GM12878 (cell line): ENCODE measurements at regions not wholly inside any gene's neighbourhood (a gene's known extent, or its start where the extent isn't known, plus 50 kb on each side); places are given as distances from the start of the nearest gene placed in this dataset.

ENCODE experiments used
- CBX5 ChIP-seq: sonication (generic); IDR thresholded peaks from 2 replicates; pipeline ENCODE4 v1.6.1; 2016; ENCODE audit warnings: low read depth, moderate library complexity, mild to moderate bottlenecking, inconsistent platforms
- CEBPB ChIP-seq, 2 experiments: fragments of 150-350 bp in 1 of 2; IDR thresholded peaks; 2 replicates each; pipeline ENCODE4 v1.6.1; 2012 to 2014; ENCODE audit warnings: low read depth in 2 of 2, low read length in 2 of 2, borderline replicate concordance in 1 of 2, inconsistent platforms in 1 of 2
- CHD2 ChIP-seq: IDR thresholded peaks from 2 replicates; pipeline ENCODE4 v1.6.1; 2011; ENCODE audit warnings: low read depth, low read length, improper control_type of control experiment, borderline replicate concordance
- ESRRA ChIP-seq: IDR thresholded peaks from 2 replicates; pipeline ENCODE4 v1.6.1; 2012; ENCODE audit warnings: mild to moderate bottlenecking, low read length, improper control_type of control experiment
- FOS ChIP-seq: IDR thresholded peaks from 3 replicates; pipeline ENCODE4 v1.6.1; 2011; ENCODE audit warnings: borderline replicate concordance; ENCODE audit not compliant: insufficient read length; ENCODE audit errors: extremely low read depth
- IRF4 ChIP-seq: IDR thresholded peaks from 2 replicates; pipeline ENCODE4 v1.6.1; 2011; ENCODE audit warnings: low read depth, low read length
- NFXL1 ChIP-seq: fragments of 450-650 bp; IDR thresholded peaks from 2 replicates; pipeline ENCODE4 v1.6.1; 2017; ENCODE audit warnings: antibody characterized with exemption, mild to moderate bottlenecking, borderline replicate concordance
- NR2F1 ChIP-seq: fragments of 450-650 bp; conservative IDR thresholded peaks from 2 replicates; pipeline ENCODE4 v1.6.1; 2017; ENCODE audit warnings: mild to moderate bottlenecking
- POLR2AphosphoS5 ChIP-seq: IDR thresholded peaks from 2 replicates; pipeline ENCODE4 v1.6.1; 2011; ENCODE audit warnings: mild to moderate bottlenecking, low read length, inconsistent platforms
- RELA ChIP-seq: fragments of 450-650 bp; IDR thresholded peaks from 2 replicates; pipeline ENCODE4 v1.8.0; 2014; ENCODE audit warnings: borderline replicate concordance; ENCODE audit not compliant: partially characterized antibody
- WRNIP1 ChIP-seq: IDR thresholded peaks from 2 replicates; pipeline ENCODE4 v1.6.1; 2011; ENCODE audit warnings: low read depth, low read length, improper control_type of control experiment, borderline replicate concordance
- ZBED1 ChIP-seq: IDR thresholded peaks from 2 replicates; pipeline ENCODE4 v1.6.1; 2016; ENCODE audit warnings: borderline replicate concordance
- ZNF24 ChIP-seq: fragments of 450-650 bp; IDR thresholded peaks from 2 replicates; pipeline ENCODE4 v1.6.1; 2017; ENCODE audit warnings: antibody characterized with exemption, mild to moderate bottlenecking
- ZNF384 ChIP-seq: IDR thresholded peaks from 2 replicates; pipeline ENCODE4 v1.6.1; 2012; ENCODE audit warnings: low read depth, mild to moderate bottlenecking, low read length, improper control_type of control experiment, borderline replicate concordance
- TF ChIP-seq, protein P1 (sequence below): IDR thresholded peaks from 2 replicates; pipeline ENCODE4 v1.6.1; 2012; ENCODE audit warnings: mild to moderate bottlenecking, low read depth, low read length
- TF ChIP-seq, protein P2 (sequence below): fragments of 450-650 bp; formaldehyde crosslinking; IDR thresholded peaks from 2 replicates; pipeline ENCODE4 v1.4.0; 2020; ENCODE audit warnings: mild to moderate bottlenecking, moderate library complexity
- TF ChIP-seq, protein P3 (sequence below): fragments of 450-650 bp; IDR thresholded peaks from 2 replicates; pipeline ENCODE4 v1.6.1; 2017; ENCODE audit warnings: antibody characterized with exemption, mild to moderate bottlenecking, moderate library complexity
- TF ChIP-seq, protein P4 (sequence below): fragments of 450-650 bp; IDR thresholded peaks from 2 replicates; pipeline ENCODE4 v1.6.1; 2016; ENCODE audit warnings: mild to moderate bottlenecking

DNA sequence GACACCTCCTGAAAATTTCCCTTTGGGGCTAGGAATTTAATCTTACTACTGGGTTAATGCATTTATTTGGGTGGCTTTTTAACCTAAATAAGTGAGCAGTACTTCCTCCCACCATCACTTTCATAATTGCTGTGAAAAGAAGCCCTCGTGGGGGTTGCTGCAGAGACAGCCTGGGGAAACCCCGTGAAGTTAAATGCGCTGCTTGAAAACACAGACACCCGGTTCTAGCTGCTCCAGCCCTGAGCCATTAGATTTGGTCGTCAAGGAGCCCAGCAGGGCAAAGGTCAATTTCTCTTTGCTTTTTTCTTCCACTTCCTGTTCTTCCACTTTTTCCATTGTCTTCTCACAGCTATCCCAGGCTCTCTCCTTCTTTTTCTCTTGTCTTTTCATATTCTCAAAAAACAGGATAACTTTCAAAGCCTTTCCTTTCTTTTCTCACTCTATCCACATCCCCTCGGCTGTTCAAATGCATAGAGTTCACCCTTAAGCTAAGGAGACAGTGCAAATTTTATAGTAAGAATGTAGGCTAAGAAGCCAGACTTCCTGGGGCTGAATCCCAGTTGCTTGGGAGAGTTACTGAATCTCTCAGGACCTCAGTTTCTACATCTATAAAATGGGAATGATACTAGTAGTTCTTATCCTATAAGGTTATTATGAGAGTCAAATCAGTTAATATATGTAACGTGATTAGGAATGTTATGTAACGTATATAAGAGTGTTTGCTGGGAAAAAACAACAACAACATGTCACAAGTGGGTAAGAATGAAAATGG lies 91.5 kb upstream of the ZNF827 start (continued):
- TF ChIP-seq WRNIP1 = no peak
- no peak for TF ChIP-seq ZNF24
- TF ChIP-seq NR2F1 = peak; percentile 91
- TF ChIP-seq, protein P1, sequence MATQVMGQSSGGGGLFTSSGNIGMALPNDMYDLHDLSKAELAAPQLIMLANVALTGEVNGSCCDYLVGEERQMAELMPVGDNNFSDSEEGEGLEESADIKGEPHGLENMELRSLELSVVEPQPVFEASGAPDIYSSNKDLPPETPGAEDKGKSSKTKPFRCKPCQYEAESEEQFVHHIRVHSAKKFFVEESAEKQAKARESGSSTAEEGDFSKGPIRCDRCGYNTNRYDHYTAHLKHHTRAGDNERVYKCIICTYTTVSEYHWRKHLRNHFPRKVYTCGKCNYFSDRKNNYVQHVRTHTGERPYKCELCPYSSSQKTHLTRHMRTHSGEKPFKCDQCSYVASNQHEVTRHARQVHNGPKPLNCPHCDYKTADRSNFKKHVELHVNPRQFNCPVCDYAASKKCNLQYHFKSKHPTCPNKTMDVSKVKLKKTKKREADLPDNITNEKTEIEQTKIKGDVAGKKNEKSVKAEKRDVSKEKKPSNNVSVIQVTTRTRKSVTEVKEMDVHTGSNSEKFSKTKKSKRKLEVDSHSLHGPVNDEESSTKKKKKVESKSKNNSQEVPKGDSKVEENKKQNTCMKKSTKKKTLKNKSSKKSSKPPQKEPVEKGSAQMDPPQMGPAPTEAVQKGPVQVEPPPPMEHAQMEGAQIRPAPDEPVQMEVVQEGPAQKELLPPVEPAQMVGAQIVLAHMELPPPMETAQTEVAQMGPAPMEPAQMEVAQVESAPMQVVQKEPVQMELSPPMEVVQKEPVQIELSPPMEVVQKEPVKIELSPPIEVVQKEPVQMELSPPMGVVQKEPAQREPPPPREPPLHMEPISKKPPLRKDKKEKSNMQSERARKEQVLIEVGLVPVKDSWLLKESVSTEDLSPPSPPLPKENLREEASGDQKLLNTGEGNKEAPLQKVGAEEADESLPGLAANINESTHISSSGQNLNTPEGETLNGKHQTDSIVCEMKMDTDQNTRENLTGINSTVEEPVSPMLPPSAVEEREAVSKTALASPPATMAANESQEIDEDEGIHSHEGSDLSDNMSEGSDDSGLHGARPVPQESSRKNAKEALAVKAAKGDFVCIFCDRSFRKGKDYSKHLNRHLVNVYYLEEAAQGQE = no peak; the same call in 1 of the 2 replicates
- TF ChIP-seq, protein P2, sequence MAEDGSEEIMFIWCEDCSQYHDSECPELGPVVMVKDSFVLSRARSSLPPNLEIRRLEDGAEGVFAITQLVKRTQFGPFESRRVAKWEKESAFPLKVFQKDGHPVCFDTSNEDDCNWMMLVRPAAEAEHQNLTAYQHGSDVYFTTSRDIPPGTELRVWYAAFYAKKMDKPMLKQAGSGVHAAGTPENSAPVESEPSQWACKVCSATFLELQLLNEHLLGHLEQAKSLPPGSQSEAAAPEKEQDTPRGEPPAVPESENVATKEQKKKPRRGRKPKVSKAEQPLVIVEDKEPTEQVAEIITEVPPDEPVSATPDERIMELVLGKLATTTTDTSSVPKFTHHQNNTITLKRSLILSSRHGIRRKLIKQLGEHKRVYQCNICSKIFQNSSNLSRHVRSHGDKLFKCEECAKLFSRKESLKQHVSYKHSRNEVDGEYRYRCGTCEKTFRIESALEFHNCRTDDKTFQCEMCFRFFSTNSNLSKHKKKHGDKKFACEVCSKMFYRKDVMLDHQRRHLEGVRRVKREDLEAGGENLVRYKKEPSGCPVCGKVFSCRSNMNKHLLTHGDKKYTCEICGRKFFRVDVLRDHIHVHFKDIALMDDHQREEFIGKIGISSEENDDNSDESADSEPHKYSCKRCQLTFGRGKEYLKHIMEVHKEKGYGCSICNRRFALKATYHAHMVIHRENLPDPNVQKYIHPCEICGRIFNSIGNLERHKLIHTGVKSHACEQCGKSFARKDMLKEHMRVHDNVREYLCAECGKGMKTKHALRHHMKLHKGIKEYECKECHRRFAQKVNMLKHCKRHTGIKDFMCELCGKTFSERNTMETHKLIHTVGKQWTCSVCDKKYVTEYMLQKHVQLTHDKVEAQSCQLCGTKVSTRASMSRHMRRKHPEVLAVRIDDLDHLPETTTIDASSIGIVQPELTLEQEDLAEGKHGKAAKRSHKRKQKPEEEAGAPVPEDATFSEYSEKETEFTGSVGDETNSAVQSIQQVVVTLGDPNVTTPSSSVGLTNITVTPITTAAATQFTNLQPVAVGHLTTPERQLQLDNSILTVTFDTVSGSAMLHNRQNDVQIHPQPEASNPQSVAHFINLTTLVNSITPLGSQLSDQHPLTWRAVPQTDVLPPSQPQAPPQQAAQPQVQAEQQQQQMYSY (CRISPR knock-in tag) = no peak
- no peak for TF ChIP-seq FOS
- no peak for TF ChIP-seq ZNF384
- TF ChIP-seq, protein P3, sequence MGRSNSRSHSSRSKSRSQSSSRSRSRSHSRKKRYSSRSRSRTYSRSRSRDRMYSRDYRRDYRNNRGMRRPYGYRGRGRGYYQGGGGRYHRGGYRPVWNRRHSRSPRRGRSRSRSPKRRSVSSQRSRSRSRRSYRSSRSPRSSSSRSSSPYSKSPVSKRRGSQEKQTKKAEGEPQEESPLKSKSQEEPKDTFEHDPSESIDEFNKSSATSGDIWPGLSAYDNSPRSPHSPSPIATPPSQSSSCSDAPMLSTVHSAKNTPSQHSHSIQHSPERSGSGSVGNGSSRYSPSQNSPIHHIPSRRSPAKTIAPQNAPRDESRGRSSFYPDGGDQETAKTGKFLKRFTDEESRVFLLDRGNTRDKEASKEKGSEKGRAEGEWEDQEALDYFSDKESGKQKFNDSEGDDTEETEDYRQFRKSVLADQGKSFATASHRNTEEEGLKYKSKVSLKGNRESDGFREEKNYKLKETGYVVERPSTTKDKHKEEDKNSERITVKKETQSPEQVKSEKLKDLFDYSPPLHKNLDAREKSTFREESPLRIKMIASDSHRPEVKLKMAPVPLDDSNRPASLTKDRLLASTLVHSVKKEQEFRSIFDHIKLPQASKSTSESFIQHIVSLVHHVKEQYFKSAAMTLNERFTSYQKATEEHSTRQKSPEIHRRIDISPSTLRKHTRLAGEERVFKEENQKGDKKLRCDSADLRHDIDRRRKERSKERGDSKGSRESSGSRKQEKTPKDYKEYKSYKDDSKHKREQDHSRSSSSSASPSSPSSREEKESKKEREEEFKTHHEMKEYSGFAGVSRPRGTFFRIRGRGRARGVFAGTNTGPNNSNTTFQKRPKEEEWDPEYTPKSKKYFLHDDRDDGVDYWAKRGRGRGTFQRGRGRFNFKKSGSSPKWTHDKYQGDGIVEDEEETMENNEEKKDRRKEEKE = no peak
- TF ChIP-seq POLR2AphosphoS5 = no peak
- TF ChIP-seq, protein P4, sequence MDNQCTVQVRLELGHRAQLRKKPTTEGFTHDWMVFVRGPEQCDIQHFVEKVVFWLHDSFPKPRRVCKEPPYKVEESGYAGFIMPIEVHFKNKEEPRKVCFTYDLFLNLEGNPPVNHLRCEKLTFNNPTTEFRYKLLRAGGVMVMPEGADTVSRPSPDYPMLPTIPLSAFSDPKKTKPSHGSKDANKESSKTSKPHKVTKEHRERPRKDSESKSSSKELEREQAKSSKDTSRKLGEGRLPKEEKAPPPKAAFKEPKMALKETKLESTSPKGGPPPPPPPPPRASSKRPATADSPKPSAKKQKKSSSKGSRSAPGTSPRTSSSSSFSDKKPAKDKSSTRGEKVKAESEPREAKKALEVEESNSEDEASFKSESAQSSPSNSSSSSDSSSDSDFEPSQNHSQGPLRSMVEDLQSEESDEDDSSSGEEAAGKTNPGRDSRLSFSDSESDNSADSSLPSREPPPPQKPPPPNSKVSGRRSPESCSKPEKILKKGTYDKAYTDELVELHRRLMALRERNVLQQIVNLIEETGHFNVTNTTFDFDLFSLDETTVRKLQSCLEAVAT = no peak
- TF ChIP-seq IRF4 = no peak
- no peak for TF ChIP-seq ZBED1
- peak; percentile 65 for TF ChIP-seq RELA
- no peak for TF ChIP-seq NFXL1
- no peak for TF ChIP-seq CEBPB (IDR thresholded peaks at IDR 0.05; ENCODE audit: borderline replicate concordance in 1 of 2, low read depth in 2 of 2, low read length in 2 of 2)
- peak; percentile 76; the same call in 1 of the 2 replicates for TF ChIP-seq CBX5
- no peak for TF ChIP-seq ESRRA
- 0 out of 2 replicates have a peak, but pooled peaks have one; percentile 33 for TF ChIP-seq CHD2
- TF ChIP-seq, all 136 proteins: peak for 31
